KMS-11 (cell line): ENCODE measurements at regions not wholly inside any gene's neighbourhood (a gene's known extent, or its start where the extent isn't known, plus 50 kb on each side); places are given as distances from the start of the nearest gene placed in this dataset.

Source experiments
- H2AFZ ChIP-seq: fragments of 200-600 bp; sonication (generic); 2 replicates; pipeline ENCODE4 v1.6.1; 2016; ENCODE audit warnings: antibody characterized with exemption, mixed run types, low read depth
- H3K27ac ChIP-seq: fragments of 200-600 bp; sonication (generic); 2 replicates; pipeline ENCODE4 v1.6.1; 2016; ENCODE audit warnings: mild to moderate bottlenecking, mixed run types
- H3K27me3 ChIP-seq: fragments of 200-600 bp; sonication (generic); 2 replicates; pipeline ENCODE4 v1.6.1; 2017; ENCODE audit warnings: mild to moderate bottlenecking, low read depth, mixed run types, moderate library complexity; ENCODE audit not compliant: insufficient read depth
- H3K36me3 ChIP-seq: fragments of 200-600 bp; sonication (generic); 2 replicates; pipeline ENCODE4 v1.6.1; 2017; ENCODE audit warnings: mild to moderate bottlenecking, mixed run types; ENCODE audit not compliant: insufficient read depth
- H3K4me1 ChIP-seq: fragments of 200-600 bp; sonication (generic); 2 replicates; pipeline ENCODE4 v1.6.1; 2016; ENCODE audit warnings: mild to moderate bottlenecking, low read depth, mixed run types; ENCODE audit not compliant: poor library complexity, severe bottlenecking
- H3K4me2 ChIP-seq: fragments of 200-600 bp; sonication (generic); 2 replicates; pipeline ENCODE4 v1.7.0; 2016; ENCODE audit warnings: mild to moderate bottlenecking, mixed run types
- H3K4me3 ChIP-seq: fragments of 200-600 bp; sonication (generic); IDR thresholded peaks from 2 replicates; pipeline ENCODE4 v1.6.1; 2017; ENCODE audit warnings: low read depth, low read length, mixed read lengths; ENCODE audit not compliant: insufficient read depth
- H3K79me2 ChIP-seq: fragments of 200-600 bp; sonication (generic); 2 replicates; pipeline ENCODE4 v1.6.1; 2016; ENCODE audit warnings: low read depth, mixed run types; ENCODE audit not compliant: insufficient read depth
- H3K9ac ChIP-seq: fragments of 200-600 bp; sonication (generic); 2 replicates; pipeline ENCODE4 v1.6.1; 2016; ENCODE audit warnings: mild to moderate bottlenecking, mixed run types
- H4K20me1 ChIP-seq: fragments of 200-600 bp; sonication (generic); 2 replicates; pipeline ENCODE4 v1.6.1; 2016; ENCODE audit warnings: mild to moderate bottlenecking, mixed run types; ENCODE audit not compliant: insufficient read depth
- TF ChIP-seq, protein P1 (sequence below): fragments of 200-600 bp; sonication (generic); conservative IDR thresholded peaks from 2 replicates; pipeline ENCODE4 v1.6.1; 2017; ENCODE audit warnings: low read depth, mild to moderate bottlenecking, antibody characterized with exemption, low read length, moderate library complexity, mixed read lengths

DNA sequence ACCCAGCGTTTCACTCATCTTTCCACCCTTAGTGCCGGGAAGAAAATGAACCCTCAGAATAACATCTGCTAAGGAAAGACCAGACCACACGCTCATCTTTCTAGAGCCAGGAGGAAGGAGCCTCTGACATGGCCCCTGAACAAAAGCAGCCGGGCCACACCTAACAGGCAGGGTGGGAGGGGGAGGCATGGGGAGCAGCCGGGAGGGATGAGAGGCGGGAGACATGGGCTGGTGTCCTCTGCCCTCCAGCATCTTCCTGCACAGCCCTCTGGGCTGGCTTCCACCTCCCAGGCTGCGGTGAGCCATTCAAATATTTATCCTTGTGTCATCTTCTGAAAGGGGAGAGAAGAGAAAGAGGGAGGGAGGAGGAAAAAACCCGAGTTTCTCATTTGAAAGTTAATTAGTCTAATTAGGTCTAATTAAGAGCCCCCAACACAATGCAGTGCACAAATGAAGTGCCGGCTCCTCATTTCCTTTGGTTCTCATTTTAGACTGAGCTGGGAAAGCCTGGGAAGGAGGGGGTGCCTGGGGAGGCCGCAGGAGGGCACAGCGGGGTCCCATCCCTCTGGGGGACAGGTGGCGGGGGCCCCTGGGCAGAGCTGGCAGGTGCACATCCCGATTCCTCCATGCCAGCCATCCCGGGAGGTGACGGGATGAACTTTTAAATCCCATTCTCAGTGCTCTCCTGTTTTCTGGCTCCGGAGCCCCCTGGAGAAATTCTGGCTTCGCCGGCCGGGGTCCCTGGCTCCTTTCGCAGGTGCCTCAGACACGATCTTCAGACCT, 90.5 kb downstream of the ENGASE start:
- Histone ChIP-seq H3K36me3 (no peaks in the 10 kb centered on the region), H3K4me1 (no peaks in the 10 kb centered on the region), H3K4me2 (no peak overlapping the region), H3K9ac (no peak overlapping the region), H3K4me3 (no peak overlapping the region), H4K20me1 (no peaks in the 10 kb centered on the region), H2AFZ (no peak overlapping the region), H3K27me3 (peaks cover 100% of the 10 kb centered on the region), H3K79me2 (no peaks in the 10 kb centered on the region), H3K27ac (no peak overlapping the region)
- TF ChIP-seq, protein P1, sequence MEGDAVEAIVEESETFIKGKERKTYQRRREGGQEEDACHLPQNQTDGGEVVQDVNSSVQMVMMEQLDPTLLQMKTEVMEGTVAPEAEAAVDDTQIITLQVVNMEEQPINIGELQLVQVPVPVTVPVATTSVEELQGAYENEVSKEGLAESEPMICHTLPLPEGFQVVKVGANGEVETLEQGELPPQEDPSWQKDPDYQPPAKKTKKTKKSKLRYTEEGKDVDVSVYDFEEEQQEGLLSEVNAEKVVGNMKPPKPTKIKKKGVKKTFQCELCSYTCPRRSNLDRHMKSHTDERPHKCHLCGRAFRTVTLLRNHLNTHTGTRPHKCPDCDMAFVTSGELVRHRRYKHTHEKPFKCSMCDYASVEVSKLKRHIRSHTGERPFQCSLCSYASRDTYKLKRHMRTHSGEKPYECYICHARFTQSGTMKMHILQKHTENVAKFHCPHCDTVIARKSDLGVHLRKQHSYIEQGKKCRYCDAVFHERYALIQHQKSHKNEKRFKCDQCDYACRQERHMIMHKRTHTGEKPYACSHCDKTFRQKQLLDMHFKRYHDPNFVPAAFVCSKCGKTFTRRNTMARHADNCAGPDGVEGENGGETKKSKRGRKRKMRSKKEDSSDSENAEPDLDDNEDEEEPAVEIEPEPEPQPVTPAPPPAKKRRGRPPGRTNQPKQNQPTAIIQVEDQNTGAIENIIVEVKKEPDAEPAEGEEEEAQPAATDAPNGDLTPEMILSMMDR = no peak

DNA sequence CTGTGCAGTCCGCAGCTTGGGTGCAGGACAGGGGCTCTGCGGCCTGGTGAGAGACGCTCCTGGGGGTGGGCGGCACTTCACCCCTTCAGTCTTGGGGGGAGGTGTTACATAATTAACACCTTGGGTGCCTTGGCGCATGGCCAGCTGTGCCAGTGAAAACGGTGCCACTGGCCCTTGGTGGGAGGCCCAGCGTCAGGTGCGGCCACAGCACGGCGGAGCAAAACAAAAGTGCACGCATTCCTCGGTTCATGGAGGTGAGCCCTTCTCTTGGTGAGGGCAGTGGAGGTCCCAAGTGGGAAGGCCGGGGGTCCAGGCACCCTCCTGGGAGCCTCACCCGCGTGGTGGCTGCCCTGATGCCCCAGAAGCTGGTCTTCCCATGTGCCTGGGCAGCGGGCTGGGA, 89.8 kb downstream of the ENGASE start:
- TF ChIP-seq, protein P1 = no peak
- Histone ChIP-seq H3K4me1 (no peaks in the 10 kb centered on the region), H3K27ac (no peak overlapping the region), H3K4me2 (no peak overlapping the region), H4K20me1 (no peaks in the 10 kb centered on the region), H3K27me3 (peaks cover 100% of the 10 kb centered on the region), H2AFZ (no peak overlapping the region), H3K36me3 (no peaks in the 10 kb centered on the region), H3K4me3 (no peak overlapping the region), H3K9ac (no peak overlapping the region), H3K79me2 (no peaks in the 10 kb centered on the region)

DNA sequence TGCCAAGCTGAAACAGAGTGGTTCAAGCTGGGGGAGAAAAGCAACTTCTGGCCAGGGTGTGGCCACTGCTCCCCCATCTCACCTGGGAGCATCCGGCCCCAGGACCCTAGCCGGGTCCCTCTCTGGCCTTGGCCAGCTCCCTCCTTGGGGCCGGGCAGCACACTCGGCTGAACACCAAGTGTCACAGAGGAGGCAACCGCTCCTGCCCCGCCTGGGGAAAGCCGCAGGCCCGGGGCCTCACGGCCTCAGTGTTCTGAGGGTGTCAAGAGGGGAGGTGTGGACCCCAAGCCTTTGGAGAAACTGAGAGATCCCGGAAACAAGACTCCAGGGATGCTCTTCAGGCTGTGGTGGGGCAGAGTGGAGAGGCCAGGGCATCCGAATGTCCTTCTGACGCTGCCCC, 88.4 kb downstream of the ENGASE start:
- H3K27me3 ChIP-seq = peaks cover 100% of the 10 kb centered on the region
- H2AFZ ChIP-seq = no peak overlapping the region
- no peaks in the 10 kb centered on the region for H3K36me3 ChIP-seq
- H3K4me1 ChIP-seq = no peaks in the 10 kb centered on the region
- H3K27ac ChIP-seq = no peak overlapping the region
- TF ChIP-seq, protein P1 = no peak
- no peak overlapping the region for H3K4me2 ChIP-seq
- no peak overlapping the region for H3K4me3 ChIP-seq
- H3K9ac ChIP-seq = no peak overlapping the region
- no peaks in the 10 kb centered on the region for H4K20me1 ChIP-seq
- H3K79me2 ChIP-seq = no peaks in the 10 kb centered on the region

DNA sequence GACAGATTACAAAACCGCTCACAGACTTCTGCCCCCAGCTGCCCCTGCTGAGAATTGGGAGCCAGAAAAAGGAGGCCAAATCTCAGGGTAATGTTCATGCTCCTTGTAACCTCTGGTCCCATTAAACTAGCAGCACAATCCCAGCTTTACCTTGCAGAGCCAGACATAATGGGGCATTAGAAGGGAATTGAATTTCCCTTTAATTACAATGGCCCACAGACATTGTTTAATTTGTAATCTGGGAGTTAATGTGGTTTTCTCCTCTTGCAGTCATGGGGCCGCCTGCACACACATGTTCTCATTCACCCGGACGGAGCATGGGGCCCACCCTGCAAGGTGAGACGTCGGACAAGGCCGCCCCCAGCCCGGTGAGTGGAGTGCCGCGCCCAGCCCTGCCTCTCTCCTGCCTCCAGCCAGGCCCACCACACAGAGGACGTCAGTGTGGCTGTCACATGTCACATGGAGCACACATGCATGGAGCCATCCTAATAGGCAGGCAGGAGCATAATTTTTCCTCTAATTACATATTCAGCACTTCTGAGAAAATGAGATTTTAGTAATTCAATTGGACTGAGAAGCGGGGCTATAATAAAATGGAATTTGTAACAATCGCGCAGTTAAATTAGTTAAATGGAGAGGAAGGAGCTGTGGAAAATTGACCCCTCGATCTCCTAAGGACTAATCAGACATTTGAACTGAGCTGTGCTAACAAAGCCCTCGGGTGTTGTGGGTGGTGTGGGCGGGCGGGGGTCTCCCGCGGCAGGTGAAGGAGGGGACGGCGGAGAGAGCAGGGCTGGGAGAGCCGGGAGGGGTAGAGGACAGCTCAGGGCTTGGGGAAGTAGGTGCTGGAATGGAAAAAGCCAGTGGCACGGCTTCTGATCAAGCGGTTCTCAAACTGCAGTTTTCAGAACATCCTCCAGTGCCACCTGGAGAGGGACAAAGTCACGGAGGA, 87.7 kb downstream of the ENGASE start:
- no peak overlapping the region for H3K4me3 ChIP-seq
- H3K27me3 ChIP-seq = peaks cover 100% of the 10 kb centered on the region
- H3K9ac ChIP-seq = no peak overlapping the region
- TF ChIP-seq, protein P1 = no peak
- H4K20me1 ChIP-seq = no peaks in the 10 kb centered on the region
- no peak overlapping the region for H2AFZ ChIP-seq
- H3K4me1 ChIP-seq = no peaks in the 10 kb centered on the region
- H3K36me3 ChIP-seq = no peaks in the 10 kb centered on the region
- H3K27ac ChIP-seq = no peak overlapping the region
- no peaks in the 10 kb centered on the region for H3K79me2 ChIP-seq
- no peak overlapping the region for H3K4me2 ChIP-seq
